A673 (cell line): ENCODE measurements at regions not wholly inside any gene's neighbourhood (a gene's known extent, or its start where the extent isn't known, plus 50 kb on each side); places are given as distances from the start of the nearest gene placed in this dataset.

ENCODE experiments used
- BruUV-seq: library from RNA; stranded (reverse); fragments of 400-500 nt; replicated peaks from 2 replicates; lab custom pipeline; 2021; lab: Mats Ljungman, UMichigan
- CTCF ChIA-PET: fragments of 300-600 bp; sonication (Branson Sonifier 250); formaldehyde crosslinking; loops from one replicate; lab custom pipeline; 2022; ENCODE audit warnings: antibody characterized with exemption; lab: Charles Lee
- POLR2A ChIA-PET: fragments of 300-600 bp; sonication (Branson Sonifier 250); formaldehyde crosslinking; loops from one replicate; lab custom pipeline; 2022; ENCODE audit warnings: antibody characterized with exemption; ENCODE audit not compliant: low non-redundant PET; lab: Charles Lee
- DNase-seq: peaks from one replicate; pipeline ENCODE4 v3.0.0-alpha.2; 2015; ENCODE audit warnings: low spot score
- H3K27ac ChIP-seq: fragments of 200-600 bp; sonication (generic); 2 replicates; pipeline ENCODE4 v1.5.1; 2016; ENCODE audit warnings: mixed run types, low read depth, mild to moderate bottlenecking, mixed read lengths, antibody characterized with exemption, low read length; ENCODE audit not compliant: poor library complexity, severe bottlenecking
- H3K27me3 ChIP-seq: fragments of 200-600 bp; sonication (generic); replicated peaks from 2 replicates; pipeline ENCODE4 v1.6.1; 2017; ENCODE audit warnings: mixed run types, low read depth, mild to moderate bottlenecking, mixed read lengths, antibody characterized with exemption, low read length; ENCODE audit not compliant: insufficient read depth, poor library complexity
- H3K36me3 ChIP-seq: fragments of 200-600 bp; sonication (generic); 2 replicates; pipeline ENCODE4 v1.6.1; 2016; ENCODE audit warnings: mixed run types, mild to moderate bottlenecking, mixed read lengths, antibody characterized with exemption, low read length; ENCODE audit not compliant: insufficient read depth, poor library complexity, severe bottlenecking
- H3K4me1 ChIP-seq: fragments of 200-600 bp; sonication (generic); 2 replicates; pipeline ENCODE4 v1.6.1; 2017; ENCODE audit warnings: mixed run types, mild to moderate bottlenecking, mixed read lengths, antibody characterized with exemption, low read length; ENCODE audit not compliant: insufficient read depth, poor library complexity, severe bottlenecking
- H3K4me3 ChIP-seq: fragments of 200-600 bp; sonication (generic); 2 replicates; pipeline ENCODE4 v1.5.1; 2016; ENCODE audit warnings: low read depth, mixed run types, mild to moderate bottlenecking, mixed read lengths, low read length; ENCODE audit not compliant: poor library complexity, severe bottlenecking
- H3K9me3 ChIP-seq: fragments of 200-600 bp; sonication (generic); 2 replicates; pipeline ENCODE4 v1.6.1; 2016; ENCODE audit warnings: mixed run types, low read depth, mild to moderate bottlenecking, mixed read lengths, antibody characterized with exemption, low read length; ENCODE audit not compliant: poor library complexity, severe bottlenecking
- EZH2 ChIP-seq: fragments of 200-600 bp; sonication (generic); IDR thresholded peaks from 2 replicates; pipeline ENCODE4 v1.6.1; 2017; ENCODE audit warnings: borderline replicate concordance, low read depth, mild to moderate bottlenecking, mixed read lengths, antibody characterized with exemption, low read length; ENCODE audit not compliant: poor library complexity, severe bottlenecking
- intact Hi-C: fragments of 100-400 bp; cut with micrococcal nuclease; formaldehyde crosslinking; loops from one replicate; pipeline ENCODE4 v1.10.0; 2022; ENCODE audit not compliant: unreplicated experiment
- TF ChIP-seq, protein P1 (sequence below): fragments of 300-800, 200-600 bp; sonication (generic); conservative IDR thresholded peaks from 2 replicates; pipeline ENCODE4 v1.5.1; 2017; ENCODE audit warnings: low read depth, mild to moderate bottlenecking, antibody characterized with exemption, low read length, moderate library complexity, mixed read lengths

DNA sequence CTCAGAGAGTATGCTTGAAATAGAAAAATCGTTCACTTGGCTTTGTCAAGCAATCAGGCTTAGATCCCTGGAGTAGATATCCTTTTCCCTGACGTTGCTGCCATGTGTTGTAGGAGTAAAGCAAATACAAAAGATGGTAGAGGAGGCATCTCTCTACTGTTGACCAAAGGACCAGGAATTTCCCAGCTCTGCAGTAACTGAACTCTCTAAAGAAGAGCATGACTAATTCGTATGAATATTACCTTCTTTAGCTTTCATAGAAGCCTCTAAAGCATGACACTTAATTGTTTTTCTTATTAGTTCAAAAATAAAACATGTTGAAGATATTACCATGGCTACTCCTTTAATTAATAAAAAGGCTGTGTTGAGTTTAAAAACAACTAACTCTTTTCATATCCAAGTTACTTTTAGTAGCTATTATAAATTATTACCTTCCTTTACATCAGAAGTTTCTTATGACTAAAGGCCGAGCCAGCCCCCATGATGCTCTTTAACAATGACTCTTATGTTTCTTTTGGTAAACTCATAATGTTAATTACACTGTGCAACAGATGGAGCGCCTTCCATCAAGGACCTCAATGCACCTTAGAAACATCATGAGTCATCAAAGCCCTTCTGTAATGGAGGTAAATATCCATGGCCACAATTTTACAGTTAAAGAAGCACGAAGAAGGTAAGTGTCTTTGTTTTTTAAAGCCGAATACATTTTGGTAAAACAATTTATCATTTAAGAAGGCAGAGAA is 352.4 kb downstream of the KLF5 start:
- Histone ChIP-seq H3K4me3 (no peak overlapping the region), H3K27me3 (no peaks in the 10 kb centered on the region), H3K36me3 (no peaks in the 10 kb centered on the region), H3K9me3 (no peaks in the 10 kb centered on the region), H3K27ac (no peak overlapping the region), H3K4me1 (no peaks in the 10 kb centered on the region)
- intact Hi-C loops = loop anchor here (10.0 kb wide), 1 partner anchor 294 kb away; no protein-coding TSS in a partner anchor
- CTCF ChIA-PET = no interaction called here
- TF ChIP-seq, protein P1, sequence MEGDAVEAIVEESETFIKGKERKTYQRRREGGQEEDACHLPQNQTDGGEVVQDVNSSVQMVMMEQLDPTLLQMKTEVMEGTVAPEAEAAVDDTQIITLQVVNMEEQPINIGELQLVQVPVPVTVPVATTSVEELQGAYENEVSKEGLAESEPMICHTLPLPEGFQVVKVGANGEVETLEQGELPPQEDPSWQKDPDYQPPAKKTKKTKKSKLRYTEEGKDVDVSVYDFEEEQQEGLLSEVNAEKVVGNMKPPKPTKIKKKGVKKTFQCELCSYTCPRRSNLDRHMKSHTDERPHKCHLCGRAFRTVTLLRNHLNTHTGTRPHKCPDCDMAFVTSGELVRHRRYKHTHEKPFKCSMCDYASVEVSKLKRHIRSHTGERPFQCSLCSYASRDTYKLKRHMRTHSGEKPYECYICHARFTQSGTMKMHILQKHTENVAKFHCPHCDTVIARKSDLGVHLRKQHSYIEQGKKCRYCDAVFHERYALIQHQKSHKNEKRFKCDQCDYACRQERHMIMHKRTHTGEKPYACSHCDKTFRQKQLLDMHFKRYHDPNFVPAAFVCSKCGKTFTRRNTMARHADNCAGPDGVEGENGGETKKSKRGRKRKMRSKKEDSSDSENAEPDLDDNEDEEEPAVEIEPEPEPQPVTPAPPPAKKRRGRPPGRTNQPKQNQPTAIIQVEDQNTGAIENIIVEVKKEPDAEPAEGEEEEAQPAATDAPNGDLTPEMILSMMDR = no peak
- TF ChIP-seq EZH2 = no peak
- no TSS peak for BruUV-seq
- DNase-seq = no peak
- POLR2A ChIA-PET = no interaction called here

DNA sequence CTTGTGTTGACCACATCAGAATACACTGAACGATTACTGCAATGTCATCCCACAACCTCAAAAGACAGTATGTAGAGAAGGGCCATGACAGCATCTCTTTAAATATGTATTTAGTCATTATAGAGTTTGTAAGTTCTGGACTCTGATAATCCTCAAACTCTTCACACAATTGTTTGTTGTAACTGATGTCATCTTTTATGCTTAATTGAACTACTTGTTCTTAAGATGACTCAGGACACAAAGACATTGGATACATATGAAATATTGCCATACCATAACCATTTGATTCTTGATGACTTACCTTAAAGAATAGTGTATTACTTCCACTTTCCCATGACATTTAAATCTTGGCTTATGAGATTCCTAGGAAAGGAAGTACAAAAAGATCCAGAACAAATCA is 347.6 kb downstream of the KLF5 start:
- BruUV-seq = no TSS peak
- ChIA-PET CTCF (no interaction called here), POLR2A (no interaction called here)
- Histone ChIP-seq H3K4me3 (no peak overlapping the region), H3K9me3 (no peaks in the 10 kb centered on the region), H3K27ac (no peak overlapping the region), H3K36me3 (no peaks in the 10 kb centered on the region), H3K4me1 (peaks cover 4% of the 10 kb centered on the region), H3K27me3 (no peaks in the 10 kb centered on the region)
- TF ChIP-seq, protein P1 = no peak
- TF ChIP-seq EZH2 = no peak
- DNase-seq = no peak
- intact Hi-C loops = no loop called here

DNA sequence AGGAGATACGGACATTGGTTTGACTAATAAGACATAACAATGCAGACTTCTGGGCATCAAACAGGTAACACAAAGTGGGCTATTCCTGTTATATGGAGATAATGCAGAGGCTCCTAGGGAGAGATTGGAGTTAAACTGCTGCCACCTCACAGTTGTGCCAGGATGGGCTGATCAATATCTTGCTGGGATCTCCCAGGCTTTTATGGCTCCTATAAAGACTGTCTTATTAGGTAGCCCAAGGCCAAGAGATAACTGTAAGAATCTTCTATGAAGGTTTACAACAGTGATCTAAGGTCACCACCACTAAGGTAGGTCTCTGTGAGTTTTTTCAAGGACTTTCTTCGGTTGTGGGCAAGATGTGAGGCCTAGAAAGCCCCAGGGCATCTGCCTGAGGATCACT is 345.8 kb downstream of the KLF5 start:
- Histone ChIP-seq H3K27ac (no peak overlapping the region), H3K27me3 (no peaks in the 10 kb centered on the region), H3K9me3 (no peaks in the 10 kb centered on the region), H3K36me3 (no peaks in the 10 kb centered on the region), H3K4me1 (peaks cover 4% of the 10 kb centered on the region), H3K4me3 (no peak overlapping the region)
- intact Hi-C loops = no loop called here
- no TSS peak for BruUV-seq
- CTCF ChIA-PET = no interaction called here
- TF ChIP-seq EZH2 = no peak
- TF ChIP-seq, protein P1 = no peak
- DNase-seq = no peak
- POLR2A ChIA-PET = no interaction called here
